ENCODE measurements at regions not wholly inside any gene's neighbourhood (a gene's known extent, or its start where the extent isn't known, plus 50 kb on each side); places are given as distances from the start of the nearest gene placed in this dataset.

- CTCF ChIA-PET (ENCODE audit: partially characterized antibody), result no interaction called here
- FAIRE-seq (no peak), DNase-seq (ENCODE audit: low read depth in 1 of 2, low spot score in 2 of 2) (no peak)
- no peak overlapping the region for H3K18ac ChIP-seq (ENCODE audit: extremely low read depth, low read length)
- no peaks in the 10 kb centered on the region for H3K23me2 ChIP-seq (ENCODE audit: low read depth, low read length)
- no peak overlapping the region for H3K27ac ChIP-seq (ENCODE audit: low read depth, low read length)
- H2BK12ac ChIP-seq (ENCODE audit: low read depth, low read length), result no peak overlapping the region
- H3K4ac ChIP-seq (replicated peaks; ENCODE audit: insufficient read length, low read depth, low read length), result no peak overlapping the region
- no peaks in the 10 kb centered on the region for H3K36me3 ChIP-seq (ENCODE audit: control insufficient read depth in 2 of 4, insufficient read depth in 4 of 4, low read length in 3 of 4)
- H4K8ac ChIP-seq (ENCODE audit: extremely low read depth, insufficient read depth, low read length), result no peak overlapping the region
- no peaks in the 10 kb centered on the region for H3K79me2 ChIP-seq (ENCODE audit: control insufficient read depth in 1 of 2, insufficient read depth in 2 of 2, low read length in 2 of 2)
- H2AK5ac ChIP-seq (ENCODE audit: low read depth, low read length), result no peak overlapping the region
- POLR2A ChIA-PET (ENCODE audit: partially characterized antibody), result no interaction called here
- H3K4me1 ChIP-seq (replicated peaks in 1 of 4; ENCODE audit: control insufficient read depth in 3 of 4, insufficient read depth in 4 of 4, low read length in 3 of 4), result no peaks in the 10 kb centered on the region
- no peak overlapping the region for H2BK15ac ChIP-seq (ENCODE audit: low read length)
- no peak overlapping the region for H4K91ac ChIP-seq (replicated peaks; ENCODE audit: insufficient read length, low read length)
- no peaks in the 10 kb centered on the region for H3K9me3 ChIP-seq (ENCODE audit: insufficient read depth in 2 of 2, low read depth in 1 of 2, low read length in 1 of 2)
- H3K9ac ChIP-seq (replicated peaks in 1 of 4; ENCODE audit: extremely low read depth in 1 of 4, low read depth in 3 of 4, low read length in 3 of 4), result no peak overlapping the region
- 92% methylated on average over 5 of the region's 5 CpGs; no CpG with 5 or more reads in 1 of the 2 experiments for WGBS, 2 experiments (ENCODE audit: extremely low coverage in 1 of 2, insufficient coverage in 1 of 2, insufficient read length in 1 of 2, insufficient replicate concordance in 2 of 2, low coverage in 1 of 2, low lambda C conversion rate in 2 of 2, missing lambda C conversion rate in 1 of 2)
- no peak overlapping the region for H4K5ac ChIP-seq (ENCODE audit: insufficient read length, low read depth, low read length)
- H3K56ac ChIP-seq (replicated peaks; ENCODE audit: insufficient read length, low read depth, low read length), result no peak overlapping the region
- H2BK5ac ChIP-seq (ENCODE audit: low read depth, low read length), result no peak overlapping the region
- no peak overlapping the region for H3K23ac ChIP-seq (ENCODE audit: insufficient read length)
- H3K79me1 ChIP-seq (ENCODE audit: low read depth, low read length), result no peaks in the 10 kb centered on the region
- no peak overlapping the region for H2BK120ac ChIP-seq (replicated peaks; ENCODE audit: low read depth, low read length)
- H3K27me3 ChIP-seq (replicated peaks in 1 of 4; ENCODE audit: control insufficient read depth in 3 of 4, extremely low read depth in 1 of 4, insufficient read depth in 3 of 4, low read length in 3 of 4), result no peaks in the 10 kb centered on the region
- H3K4me2 ChIP-seq (ENCODE audit: insufficient read depth in 1 of 2, low read depth in 2 of 2, low read length in 2 of 2), result no peak overlapping the region
- H3K4me3 ChIP-seq (ENCODE audit: extremely low read depth in 1 of 4, insufficient read depth in 2 of 4, low read depth in 3 of 4, low read length in 4 of 4), result no peak overlapping the region
- no peaks in the 10 kb centered on the region for H4K20me1 ChIP-seq (replicated peaks in 1 of 2; ENCODE audit: control insufficient read depth in 1 of 2, insufficient read depth in 2 of 2, low read length in 2 of 2)
- H2AFZ ChIP-seq (ENCODE audit: low read length), result no peak overlapping the region
- no peak overlapping the region for H2BK20ac ChIP-seq (ENCODE audit: low read length)
- no peak overlapping the region for H3K14ac ChIP-seq (ENCODE audit: insufficient read length)
- TF ChIP-seq FOSL1 (IDR thresholded peaks at IDR 0.05; ENCODE audit: insufficient read depth, low read depth, low read length) (no peak), SP2 (IDR thresholded peaks at IDR 0.05; ENCODE audit: low read length) (no peak), BCL11A (IDR thresholded peaks at IDR 0.05; ENCODE audit: low read depth in 2 of 2, low read length in 2 of 2) (no peak), ATF3 (IDR thresholded peaks at IDR 0.05; ENCODE audit: insufficient read depth, low read depth, low read length) (no peak), YY1 (IDR thresholded peaks at IDR 0.05; ENCODE audit: low read depth, low read length) (no peak), GABPA (IDR thresholded peaks at IDR 0.05; ENCODE audit: borderline replicate concordance, insufficient read depth, low read length) (no peak), NANOG (IDR thresholded peaks at IDR 0.05; ENCODE audit: insufficient read depth, low read depth, low read length, poor library complexity, severe bottlenecking) (no peak), EP300 (IDR thresholded peaks at IDR 0.05; ENCODE audit: borderline replicate concordance in 1 of 2, low read depth in 2 of 2, low read length in 2 of 2) (no peak), POU5F1 (IDR thresholded peaks at IDR 0.05; ENCODE audit: low read depth, low read length) (no peak), ZNF274 (IDR thresholded peaks at IDR 0.05; ENCODE audit: borderline replicate concordance, extremely low read depth, low read length) (no peak), SAP30 (IDR thresholded peaks at IDR 0.05; ENCODE audit: insufficient read depth, insufficient replicate concordance, low read length) (no peak), JUN (IDR thresholded peaks at IDR 0.05; ENCODE audit: low read depth, low read length) (no peak), NRF1 (IDR thresholded peaks at IDR 0.05; ENCODE audit: low read depth, low read length) (no peak), CREB1 (IDR thresholded peaks at IDR 0.05) (no peak), BACH1 (IDR thresholded peaks at IDR 0.05; ENCODE audit: low read length) (no peak)
These were observed 270.9 kb downstream of the CYLC2 start for GRCh38 chr9:103266064-103266463.
